ENCODE measurements at regions not wholly inside any gene's neighbourhood (a gene's known extent, or its start where the extent isn't known, plus 50 kb on each side); places are given as distances from the start of the nearest gene placed in this dataset.

DNA sequence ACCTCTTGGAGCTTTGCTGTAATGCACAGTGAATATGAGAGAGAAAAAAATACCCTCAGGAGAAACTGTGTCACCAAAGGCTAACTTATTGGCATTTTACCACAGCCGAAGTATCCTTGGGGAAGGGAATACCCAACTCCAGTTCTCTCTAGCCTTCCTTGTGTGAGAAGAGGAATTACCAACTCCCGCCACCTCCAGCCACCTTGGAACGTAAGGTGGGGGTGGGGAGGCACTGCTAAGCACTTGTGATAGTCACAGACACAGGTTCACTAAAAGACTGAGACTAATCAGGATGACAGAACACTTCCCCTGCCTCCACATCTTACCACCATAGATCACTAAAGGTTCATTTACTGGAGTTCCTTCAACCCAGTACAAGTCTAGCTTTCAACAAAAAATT, 102.0 kb upstream of the ADAMTS19 start:
- no peak for DNase-seq (ENCODE audit: extremely low spot score, unreplicated experiment)
- Mint-ChIP-seq H3K36me3 (no peaks in the 10 kb centered on the region), H3K4me3 (no peak overlapping the region), H3K27me3 (no peaks in the 10 kb centered on the region), H3K4me1 (ENCODE audit: unreplicated experiment) (no peaks in the 10 kb centered on the region), H3K9me3 (no peaks in the 10 kb centered on the region), H3K27ac (no peak overlapping the region)
- TF ChIP-seq, protein P1, sequence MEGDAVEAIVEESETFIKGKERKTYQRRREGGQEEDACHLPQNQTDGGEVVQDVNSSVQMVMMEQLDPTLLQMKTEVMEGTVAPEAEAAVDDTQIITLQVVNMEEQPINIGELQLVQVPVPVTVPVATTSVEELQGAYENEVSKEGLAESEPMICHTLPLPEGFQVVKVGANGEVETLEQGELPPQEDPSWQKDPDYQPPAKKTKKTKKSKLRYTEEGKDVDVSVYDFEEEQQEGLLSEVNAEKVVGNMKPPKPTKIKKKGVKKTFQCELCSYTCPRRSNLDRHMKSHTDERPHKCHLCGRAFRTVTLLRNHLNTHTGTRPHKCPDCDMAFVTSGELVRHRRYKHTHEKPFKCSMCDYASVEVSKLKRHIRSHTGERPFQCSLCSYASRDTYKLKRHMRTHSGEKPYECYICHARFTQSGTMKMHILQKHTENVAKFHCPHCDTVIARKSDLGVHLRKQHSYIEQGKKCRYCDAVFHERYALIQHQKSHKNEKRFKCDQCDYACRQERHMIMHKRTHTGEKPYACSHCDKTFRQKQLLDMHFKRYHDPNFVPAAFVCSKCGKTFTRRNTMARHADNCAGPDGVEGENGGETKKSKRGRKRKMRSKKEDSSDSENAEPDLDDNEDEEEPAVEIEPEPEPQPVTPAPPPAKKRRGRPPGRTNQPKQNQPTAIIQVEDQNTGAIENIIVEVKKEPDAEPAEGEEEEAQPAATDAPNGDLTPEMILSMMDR (conservative IDR thresholded peaks at IDR 0.05): no peak

DNA sequence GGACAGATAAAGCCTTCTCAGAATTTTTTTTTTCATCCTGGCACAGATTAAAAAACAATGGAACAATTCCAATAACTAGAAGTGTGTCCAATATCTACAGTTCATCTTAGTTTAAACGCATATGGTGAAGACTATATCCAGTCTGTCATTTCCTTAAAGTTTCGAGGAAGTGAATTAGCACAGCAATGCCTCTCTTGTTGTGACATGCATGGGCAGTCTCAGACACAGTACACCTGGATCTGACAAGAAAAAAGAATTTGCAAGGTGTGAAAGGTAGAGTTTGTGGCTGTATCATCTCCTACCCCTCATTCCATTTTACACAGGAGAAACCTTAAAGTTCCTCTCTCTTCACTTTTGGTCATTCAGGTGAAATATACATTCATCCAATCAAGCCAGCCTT, 100.6 kb upstream of the ADAMTS19 start:
- no peaks in the 10 kb centered on the region for H3K9me3 Mint-ChIP-seq
- TF ChIP-seq, protein P1 (conservative IDR thresholded peaks at IDR 0.05): no peak
- no peaks in the 10 kb centered on the region for H3K36me3 Mint-ChIP-seq
- H3K4me1 Mint-ChIP-seq (ENCODE audit: unreplicated experiment): no peaks in the 10 kb centered on the region
- no peak overlapping the region for H3K27ac Mint-ChIP-seq
- no peaks in the 10 kb centered on the region for H3K27me3 Mint-ChIP-seq
- no peak for DNase-seq (ENCODE audit: extremely low spot score, unreplicated experiment)
- no peak overlapping the region for H3K4me3 Mint-ChIP-seq

DNA sequence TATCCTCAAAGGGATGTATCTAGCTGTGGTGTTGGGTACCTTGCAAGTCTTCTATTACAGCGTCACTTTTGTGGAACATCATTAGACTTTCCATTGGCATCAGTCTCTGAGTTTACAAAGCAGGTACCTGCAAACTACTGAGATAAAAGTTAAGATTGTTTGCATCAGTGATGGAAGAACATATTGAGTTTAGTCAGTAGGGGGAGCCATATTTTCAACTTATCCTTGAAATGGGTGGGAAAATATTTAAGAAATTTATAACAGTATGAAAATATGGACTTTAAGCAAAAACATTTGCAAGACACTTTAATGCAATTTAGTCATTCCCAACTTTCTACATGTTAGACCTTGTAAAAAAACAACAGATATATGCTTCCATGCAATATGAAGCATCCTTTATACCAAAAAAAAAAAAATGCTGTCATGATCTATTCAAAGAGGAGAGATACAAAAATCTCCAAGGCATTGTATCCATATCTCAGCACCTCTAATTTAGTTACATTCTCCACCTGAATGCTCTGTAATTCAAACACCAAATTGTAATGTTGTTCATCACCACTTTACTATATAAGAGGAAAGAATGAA, 98.6 kb upstream of the ADAMTS19 start:
- H3K36me3 Mint-ChIP-seq: no peaks in the 10 kb centered on the region
- no peak overlapping the region for H3K27ac Mint-ChIP-seq
- no peak overlapping the region for H3K4me3 Mint-ChIP-seq
- H3K4me1 Mint-ChIP-seq (ENCODE audit: unreplicated experiment): no peaks in the 10 kb centered on the region
- H3K27me3 Mint-ChIP-seq: no peaks in the 10 kb centered on the region
- TF ChIP-seq, protein P1 (conservative IDR thresholded peaks at IDR 0.05): peak; percentile 74
- DNase-seq (ENCODE audit: extremely low spot score, unreplicated experiment): no peak
- H3K9me3 Mint-ChIP-seq: no peaks in the 10 kb centered on the region

DNA sequence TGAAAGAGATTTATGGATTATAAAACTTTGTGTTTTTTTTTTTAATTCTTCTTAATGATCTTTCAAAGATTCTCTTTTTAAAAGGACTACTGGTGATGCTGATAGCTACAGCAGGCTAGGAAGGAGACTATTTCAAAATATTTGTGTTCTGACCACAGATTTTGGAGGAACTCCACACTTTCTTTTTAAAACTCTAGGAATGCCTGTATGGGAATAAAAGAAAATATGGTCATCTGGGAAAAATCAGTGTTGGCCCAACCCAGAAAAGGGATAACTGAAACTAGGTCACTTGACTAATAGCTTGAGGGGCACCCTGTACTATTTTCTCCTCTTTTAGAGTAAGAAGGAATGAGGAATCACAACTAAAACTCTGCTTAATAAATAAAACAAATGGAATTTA, 97.6 kb upstream of the ADAMTS19 start:
- no peaks in the 10 kb centered on the region for H3K36me3 Mint-ChIP-seq
- TF ChIP-seq, protein P1 (conservative IDR thresholded peaks at IDR 0.05): no peak
- H3K9me3 Mint-ChIP-seq: no peaks in the 10 kb centered on the region
- H3K4me1 Mint-ChIP-seq (ENCODE audit: unreplicated experiment): no peaks in the 10 kb centered on the region
- no peak overlapping the region for H3K27ac Mint-ChIP-seq
- H3K4me3 Mint-ChIP-seq: no peak overlapping the region
- no peaks in the 10 kb centered on the region for H3K27me3 Mint-ChIP-seq
- DNase-seq (ENCODE audit: extremely low spot score, unreplicated experiment): no peak

DNA sequence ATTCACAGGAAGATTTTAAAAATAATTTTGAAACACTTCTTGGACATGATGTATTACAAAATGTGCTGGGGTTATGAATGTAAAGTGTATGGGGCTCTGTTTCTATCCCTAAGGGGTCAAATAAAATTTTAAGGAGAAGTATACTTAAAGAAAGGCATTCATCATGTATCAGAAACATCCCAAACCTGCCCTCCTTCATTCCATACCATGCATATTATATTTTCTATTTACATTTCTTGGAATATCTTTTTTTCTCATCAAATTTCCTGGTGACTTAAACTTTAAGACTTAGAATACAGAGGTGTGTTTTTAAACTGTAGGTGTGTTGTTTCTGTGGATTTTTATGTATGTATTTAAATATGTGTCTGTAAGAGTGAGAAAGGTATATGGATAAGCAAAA, 96.1 kb upstream of the ADAMTS19 start:
- no peak for DNase-seq (ENCODE audit: extremely low spot score, unreplicated experiment)
- Mint-ChIP-seq H3K9me3 (no peaks in the 10 kb centered on the region), H3K4me3 (peak overlapping the region; percentile 26), H3K36me3 (no peaks in the 10 kb centered on the region), H3K4me1 (ENCODE audit: unreplicated experiment) (no peaks in the 10 kb centered on the region), H3K27ac (no peak overlapping the region), H3K27me3 (no peaks in the 10 kb centered on the region)
- TF ChIP-seq, protein P1 (conservative IDR thresholded peaks at IDR 0.05): no peak

DNA sequence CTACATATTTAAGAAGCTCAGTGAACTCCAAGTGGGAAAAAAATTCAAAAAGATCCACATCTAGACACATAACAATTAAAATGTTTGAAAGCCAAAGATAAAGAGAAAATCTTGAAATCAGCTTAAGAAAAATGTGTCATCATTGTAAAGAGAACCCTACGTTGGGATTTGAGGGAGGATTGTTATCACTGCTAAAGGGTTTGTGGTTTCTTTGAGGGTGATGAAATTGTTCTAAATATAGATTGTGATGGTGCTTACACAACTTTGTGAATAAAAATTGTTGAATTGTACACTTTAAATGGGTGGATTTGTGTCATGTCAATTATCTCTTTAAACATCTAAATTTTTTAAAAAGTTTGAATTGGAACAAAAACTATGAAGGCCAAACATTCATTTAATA, 92.2 kb upstream of the ADAMTS19 start:
- Mint-ChIP-seq H3K27me3 (no peaks in the 10 kb centered on the region), H3K4me3 (no peak overlapping the region), H3K4me1 (ENCODE audit: unreplicated experiment) (peaks cover 8% of the 10 kb centered on the region), H3K27ac (no peak overlapping the region), H3K36me3 (no peaks in the 10 kb centered on the region), H3K9me3 (no peaks in the 10 kb centered on the region)
- TF ChIP-seq, protein P1 (conservative IDR thresholded peaks at IDR 0.05): no peak
- no peak for DNase-seq (ENCODE audit: extremely low spot score, unreplicated experiment)

Measured in type B pancreatic cell (in vitro differentiated cells).